Esophagus squamous epithelium (tissue), 5 donors: ENCODE measurements at regions not wholly inside any gene's neighbourhood (a gene's known extent, or its start where the extent isn't known, plus 50 kb on each side); places are given as distances from the start of the nearest gene placed in this dataset.
"Not testable (repeated sequence)": the region's sequence is repeated elsewhere in the genome, so short reads cannot be mapped to it uniquely, and the experiment has no call there.

Experiments
- DNase-seq: peaks from one replicate; lab custom pipeline; 2025; lab: John Stamatoyannopoulos, UW
- H3K27ac ChIP-seq, 4 donors: fragments of 200-600 bp; sonication (generic); one replicate each; pipeline ENCODE4 v1.5.1; 2016 to 2019; ENCODE audit warnings: mild to moderate bottlenecking in 1 of 4
- H3K27me3 ChIP-seq, 4 donors: fragments of 200-600 bp; sonication (generic); 1 replicate in 3 of 4; 2 replicates in 1 of 4; pipeline versions ENCODE4 v1.5.1 to v1.6.0; 2017 to 2021; ENCODE audit warnings: antibody characterized with exemption in 1 of 4
- H3K36me3 ChIP-seq, 3 donors: fragments of 200-600 bp; sonication (generic); one replicate each; pipeline ENCODE4 v1.5.1; 2016 to 2019
- H3K4me1 ChIP-seq, 3 donors: fragments of 200-600 bp; sonication (generic); one replicate each; pipeline ENCODE4 v1.5.1; 2017 to 2019
- H3K4me3 ChIP-seq, 4 donors: fragments of 200-600 bp; sonication (generic); 1 replicate in 3 of 4; 2 replicates in 1 of 4; pipeline ENCODE4 v1.5.1; 2016 to 2019; ENCODE audit warnings: mild to moderate bottlenecking in 2 of 4, moderate library complexity in 1 of 4
- H3K9me3 ChIP-seq, 3 donors: fragments of 200-600 bp; sonication (generic); one replicate each; pipeline ENCODE4 v1.5.1; 2016 to 2019
- POLR2A ChIP-seq, 4 donors: fragments of 450-650 bp; IDR thresholded peaks; one replicate each; pipeline ENCODE4 v1.6.1; 2017; ENCODE audit warnings: antibody characterized with exemption in 4 of 4, mild to moderate bottlenecking in 4 of 4, moderate library complexity in 3 of 4
- WGBS, 2 donors: methylation state at CpG; one replicate each; pipeline ENCODE4 v1.1.5; 2018; 5-methylcytosine and 5-hydroxymethylcytosine counted together
- intact Hi-C: fragments of 100-400 bp; cut with DNase I; formaldehyde crosslinking; loops from one replicate; pipeline ENCODE4 v1.15.0; 2022
- TF ChIP-seq, protein P1 (sequence below), 6 experiments: fragments of 450-650 bp in 4 of 6; fragments of 200-600 bp in 2 of 6; sonication (generic) in 2 of 6; IDR thresholded peaks; one replicate each; pipeline ENCODE4 v1.5.1; 2016 to 2019; ENCODE audit warnings: antibody characterized with exemption in 6 of 6, mild to moderate bottlenecking in 4 of 6, moderate library complexity in 4 of 6
- donor health status: DM: yes; HTN: yes; CAD: no.

DNA sequence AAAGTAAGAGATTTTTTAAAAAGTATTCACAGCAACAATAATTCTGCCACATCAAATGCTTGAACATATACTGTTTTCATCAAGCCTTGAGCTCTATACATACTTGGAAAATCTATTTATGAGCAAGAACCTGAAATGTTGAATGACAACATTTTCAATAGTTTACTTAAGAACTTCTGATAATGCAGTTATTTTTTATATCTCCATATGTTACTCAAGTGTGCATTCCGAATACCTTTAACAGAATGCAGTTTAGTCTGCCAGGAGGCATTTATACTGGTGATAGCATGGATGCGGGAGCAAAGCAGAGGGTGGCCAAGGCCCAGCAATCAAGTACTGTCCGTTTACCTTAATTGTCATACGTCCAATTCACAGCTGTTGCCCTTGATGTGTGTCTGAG is 589.5 kb downstream of the KCTD12 start:
- WGBS, 2 donors: 83 to 89% methylated on average over 4 of the region's 4 CpGs
- no peak for TF ChIP-seq POLR2A (IDR thresholded peaks at IDR 0.05)
- TF ChIP-seq, protein P1, sequence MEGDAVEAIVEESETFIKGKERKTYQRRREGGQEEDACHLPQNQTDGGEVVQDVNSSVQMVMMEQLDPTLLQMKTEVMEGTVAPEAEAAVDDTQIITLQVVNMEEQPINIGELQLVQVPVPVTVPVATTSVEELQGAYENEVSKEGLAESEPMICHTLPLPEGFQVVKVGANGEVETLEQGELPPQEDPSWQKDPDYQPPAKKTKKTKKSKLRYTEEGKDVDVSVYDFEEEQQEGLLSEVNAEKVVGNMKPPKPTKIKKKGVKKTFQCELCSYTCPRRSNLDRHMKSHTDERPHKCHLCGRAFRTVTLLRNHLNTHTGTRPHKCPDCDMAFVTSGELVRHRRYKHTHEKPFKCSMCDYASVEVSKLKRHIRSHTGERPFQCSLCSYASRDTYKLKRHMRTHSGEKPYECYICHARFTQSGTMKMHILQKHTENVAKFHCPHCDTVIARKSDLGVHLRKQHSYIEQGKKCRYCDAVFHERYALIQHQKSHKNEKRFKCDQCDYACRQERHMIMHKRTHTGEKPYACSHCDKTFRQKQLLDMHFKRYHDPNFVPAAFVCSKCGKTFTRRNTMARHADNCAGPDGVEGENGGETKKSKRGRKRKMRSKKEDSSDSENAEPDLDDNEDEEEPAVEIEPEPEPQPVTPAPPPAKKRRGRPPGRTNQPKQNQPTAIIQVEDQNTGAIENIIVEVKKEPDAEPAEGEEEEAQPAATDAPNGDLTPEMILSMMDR (IDR thresholded peaks at IDR 0.05): no peak
- intact Hi-C loops: no loop called here

DNA sequence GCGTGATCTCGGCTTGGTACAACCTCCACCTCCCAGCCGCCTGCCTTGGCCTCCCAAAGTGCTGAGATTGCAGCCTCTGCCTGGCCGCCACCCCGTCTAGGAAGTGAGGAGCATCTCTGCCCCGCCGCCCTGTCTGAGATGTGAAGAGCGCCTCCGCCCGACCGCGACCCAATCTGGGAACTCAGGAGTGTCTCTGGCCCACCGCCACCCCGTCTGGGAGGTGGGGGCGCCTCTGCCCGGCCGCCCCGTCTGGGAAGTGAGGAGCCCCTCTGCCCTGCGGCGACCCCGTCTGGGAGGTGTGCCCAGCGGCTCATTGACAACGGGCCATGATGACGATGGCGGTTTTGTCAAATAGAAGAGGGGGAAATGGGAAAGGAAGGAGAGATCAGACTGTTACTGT is 591.2 kb downstream of the KCTD12 start:
- 100% methylated on average over 7 of the region's 25 CpGs; no CpG with 5 or more reads in 1 of the 2 donors for WGBS, 2 donors
- H3K9me3 ChIP-seq, H3K36me3 ChIP-seq, H3K4me1 ChIP-seq, H3K27me3 ChIP-seq, H3K27ac ChIP-seq, intact Hi-C loops, H3K4me3 ChIP-seq, DNase-seq: not testable (repeated sequence)

More for the DNA sequence above, 589.5 kb downstream of the KCTD12 start:
- no peak for DNase-seq
- Histone ChIP-seq H3K4me1 (no peaks in the 10 kb centered on the region), H3K36me3 (no peaks in the 10 kb centered on the region), H3K27me3 (no peaks in the 10 kb centered on the region), H3K9me3 (no peaks in the 10 kb centered on the region), H3K27ac (no peak overlapping the region), H3K4me3 (no peak overlapping the region)

DNA sequence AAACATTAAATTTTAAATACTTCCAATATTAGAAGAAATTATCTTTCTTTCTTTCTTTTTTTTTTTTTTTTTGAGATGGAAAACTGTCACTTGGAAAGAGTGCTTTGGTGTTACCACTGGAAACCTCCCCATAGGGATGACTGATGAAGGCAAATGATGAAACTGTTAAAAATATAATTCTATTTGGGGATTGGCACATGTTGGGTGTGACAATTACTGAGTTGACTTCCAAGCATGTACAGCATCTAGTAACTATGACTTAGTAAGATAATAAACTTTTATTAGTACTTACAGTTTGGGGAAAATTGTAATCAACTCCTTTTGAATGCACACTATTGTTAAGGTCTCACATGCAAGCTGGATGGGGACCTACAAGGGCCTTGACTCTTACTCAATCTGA is 592.5 kb downstream of the KCTD12 start:
- Histone ChIP-seq H3K27me3 (no peaks in the 10 kb centered on the region), H3K9me3 (no peaks in the 10 kb centered on the region), H3K36me3 (no peaks in the 10 kb centered on the region), H3K4me3 (no peak overlapping the region), H3K4me1 (no peaks in the 10 kb centered on the region), H3K27ac (no peak overlapping the region)
- TF ChIP-seq, protein P1 (IDR thresholded peaks at IDR 0.05): no peak
- no peak for TF ChIP-seq POLR2A (IDR thresholded peaks at IDR 0.05)
- intact Hi-C loops: no loop called here
- no peak for DNase-seq

DNA sequence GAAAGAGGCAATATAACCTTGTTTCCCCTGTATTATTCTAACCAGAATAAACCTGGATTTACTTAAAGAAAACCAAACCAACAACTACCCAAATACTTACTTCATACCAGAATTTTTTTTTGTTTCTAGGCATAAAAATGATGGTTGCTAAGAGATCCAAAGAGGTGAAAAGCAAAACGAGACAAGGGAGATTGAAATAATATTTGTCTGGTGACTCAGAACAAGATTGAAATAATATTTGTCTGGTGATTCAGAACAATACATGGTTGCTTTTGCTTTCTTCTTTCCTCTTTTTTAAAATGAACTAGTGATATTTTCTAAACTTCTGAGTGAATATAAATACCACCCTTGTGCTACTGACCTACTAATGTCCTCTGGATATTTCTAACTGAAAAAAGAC is 592.9 kb downstream of the KCTD12 start:
- Histone ChIP-seq H3K27me3 (no peaks in the 10 kb centered on the region), H3K9me3 (no peaks in the 10 kb centered on the region), H3K4me3 (no peak overlapping the region), H3K4me1 (no peaks in the 10 kb centered on the region), H3K36me3 (no peaks in the 10 kb centered on the region), H3K27ac (no peak overlapping the region)
- 8 to 11% methylated on average over 1 of the region's 1 CpG for WGBS, 2 donors
- TF ChIP-seq POLR2A (IDR thresholded peaks at IDR 0.05): no peak
- TF ChIP-seq, protein P1 (IDR thresholded peaks at IDR 0.05): no peak
- intact Hi-C loops: no loop called here
- DNase-seq: no peak

DNA sequence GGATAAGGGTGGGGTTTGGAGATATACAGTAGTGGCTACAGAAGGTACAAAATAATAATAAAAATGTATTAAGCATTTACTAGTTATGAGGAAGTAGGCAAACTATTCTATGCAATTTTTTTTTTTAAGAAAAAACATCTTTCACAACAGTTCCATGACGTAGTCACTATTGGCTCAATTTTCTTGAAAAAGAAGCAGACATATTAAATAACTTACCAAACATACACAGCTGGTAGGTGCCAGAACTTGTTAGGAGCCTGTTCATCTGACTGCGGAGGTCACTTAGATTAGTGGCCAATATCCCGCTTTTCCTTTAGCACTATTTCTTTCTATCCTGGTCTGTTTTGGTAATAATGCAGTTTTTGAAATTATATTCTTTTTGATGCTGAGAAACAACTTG is 593.5 kb downstream of the KCTD12 start:
- Histone ChIP-seq H3K36me3 (no peaks in the 10 kb centered on the region), H3K9me3 (no peaks in the 10 kb centered on the region), H3K4me3 (no peak overlapping the region), H3K27ac (no peak overlapping the region), H3K4me1 (no peaks in the 10 kb centered on the region), H3K27me3 (no peaks in the 10 kb centered on the region)
- 83 to 88% methylated on average over 3 of the region's 3 CpGs for WGBS, 2 donors
- intact Hi-C loops: no loop called here
- TF ChIP-seq, protein P1 (IDR thresholded peaks at IDR 0.05): no peak
- no peak for TF ChIP-seq POLR2A (IDR thresholded peaks at IDR 0.05)
- DNase-seq: no peak

DNA sequence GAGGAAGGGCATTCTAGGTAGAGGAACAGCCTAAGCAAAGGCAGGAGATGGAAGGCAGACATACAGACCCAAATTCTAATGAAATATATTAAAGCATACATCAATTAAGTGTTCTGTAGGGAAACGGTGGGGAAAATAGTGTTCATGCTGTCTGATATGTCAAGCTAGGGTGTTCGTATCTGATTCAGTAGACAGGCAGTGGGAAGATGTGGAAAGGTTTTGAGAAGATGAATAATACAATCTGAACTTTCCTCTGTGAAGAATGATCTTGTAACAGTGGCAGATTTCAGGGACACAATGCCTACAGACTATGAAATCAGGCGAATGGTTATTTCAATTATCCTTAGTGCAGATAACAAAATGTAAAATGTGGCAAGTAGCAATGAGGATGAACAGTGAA is 594.2 kb downstream of the KCTD12 start:
- no peaks in the 10 kb centered on the region for H3K9me3 ChIP-seq
- no peaks in the 10 kb centered on the region for H3K4me1 ChIP-seq
- 76 to 86% methylated on average over 3 of the region's 3 CpGs for WGBS, 2 donors

More for the DNA sequence above, 594.2 kb downstream of the KCTD12 start:
- Histone ChIP-seq H3K4me3 (no peak overlapping the region), H3K27ac (no peak overlapping the region), H3K27me3 (no peaks in the 10 kb centered on the region), H3K36me3 (no peaks in the 10 kb centered on the region)
- intact Hi-C loops: no loop called here
- DNase-seq: no peak
- TF ChIP-seq, protein P1 (IDR thresholded peaks at IDR 0.05): no peak
